HepG2 (cell line): ENCODE measurements at regions not wholly inside any gene's neighbourhood (a gene's known extent, or its start where the extent isn't known, plus 50 kb on each side); places are given as distances from the start of the nearest gene placed in this dataset.

Source experiments
- ATAC-seq: fragments of 200-7000 bp; cut with Tn5 transposase; 3 replicates; pipeline ENCODE4 v1.9.1; 2020; ENCODE audit warnings: mild to moderate bottlenecking, moderate library complexity
- BruUV-seq: library from RNA; stranded (reverse); fragments of 400-500 nt; replicated peaks from 2 replicates; lab custom pipeline; 2021; lab: Mats Ljungman, UMichigan
- CTCF ChIA-PET: fragments of 300-600 bp; formaldehyde crosslinking; extraction: SDS; loops from one replicate; lab custom pipeline; 2021; ENCODE audit warnings: low total read pairs, inconsistent platforms, low intra/inter-chr PET ratio; lab: Yijun Ruan, JAX
- POLR2A ChIA-PET: fragments of 350-600 bp; sonication (Branson Sonifier 250); formaldehyde crosslinking; loops from one replicate; lab custom pipeline; 2020; ENCODE audit warnings: antibody characterized with exemption, inconsistent platforms; lab: Yijun Ruan, JAX
- DNase-seq: peaks from one replicate; pipeline ENCODE4 v3.0.0-alpha.2; 2015; ENCODE audit warnings: low spot score
- FAIRE-seq: peaks from 3 replicates; lab custom pipeline; 2011; peaks lifted over from hg19 to GRCh38; lab: Jason Lieb, UNC
- H2AFZ ChIP-seq: one replicate; pipeline ENCODE4 v1.6.1; 2011; ENCODE audit warnings: low read length, inconsistent platforms
- H3K27ac ChIP-seq: fragments of 300-600 bp; 3 replicates; pipeline ENCODE4 v1.8.0; 2011; ENCODE audit warnings: mixed run types, mild to moderate bottlenecking, mixed read lengths, low read length, inconsistent platforms; ENCODE audit not compliant: insufficient read depth; ENCODE audit errors: extremely low read length
- H3K27me3 ChIP-seq, 2 experiments: fragments of 200-600 bp in 1 of 2; 2 replicates in 1 of 2; 3 replicates in 1 of 2; pipeline versions ENCODE4 v1.6.0 to v1.8.0; 2011; ENCODE audit warnings: low read length in 2 of 2, mild to moderate bottlenecking in 2 of 2, moderate library complexity in 2 of 2, inconsistent platforms in 1 of 2; ENCODE audit not compliant: insufficient read depth in 2 of 2, control insufficient read depth in 1 of 2
- H3K36me3 ChIP-seq, 2 experiments: fragments of 200-600 bp in 1 of 2; replicated peaks in 1 of 2; 2 replicates in 1 of 2; 3 replicates in 1 of 2; pipeline versions ENCODE4 v1.5.1 to v1.8.0; 2011; ENCODE audit warnings: low read length in 2 of 2, inconsistent platforms in 1 of 2; ENCODE audit not compliant: insufficient read depth in 2 of 2, control insufficient read depth in 1 of 2
- H3K4me1 ChIP-seq: 2 replicates; pipeline ENCODE4 v1.5.1; 2012; ENCODE audit warnings: low read length, inconsistent platforms; ENCODE audit not compliant: insufficient read depth
- H3K4me2 ChIP-seq: 2 replicates; pipeline ENCODE4 v1.6.0; 2011; ENCODE audit warnings: low read depth, low read length, inconsistent platforms
- H3K4me3 ChIP-seq, 3 experiments: fragments of 200-600 bp in 1 of 3; sonication (generic), shearing (Covaris generic) in 1 of 3; replicated peaks in 1 of 3; 2 replicates each; pipeline ENCODE4 v1.5.1; 2011 to 2016; ENCODE audit warnings: low read length in 3 of 3, inconsistent platforms in 2 of 3, low read depth in 2 of 3, mild to moderate bottlenecking in 2 of 3, control low read depth in 1 of 3, mixed read lengths in 1 of 3; ENCODE audit not compliant: insufficient read depth in 1 of 3
- H3K79me2 ChIP-seq: one replicate; pipeline ENCODE4 v1.6.1; 2011; ENCODE audit warnings: low read length, inconsistent platforms; ENCODE audit not compliant: insufficient read depth
- H3K9ac ChIP-seq: 2 replicates; pipeline ENCODE4 v1.6.0; 2011; ENCODE audit warnings: mild to moderate bottlenecking, low read depth, low read length, inconsistent platforms; ENCODE audit not compliant: insufficient read depth
- H3K9me3 ChIP-seq: 2 replicates; pipeline ENCODE4 v1.5.1; 2012; ENCODE audit warnings: mild to moderate bottlenecking, low read length
- H4K20me1 ChIP-seq: 2 replicates; pipeline ENCODE4 v1.6.0; 2011; ENCODE audit warnings: inconsistent platforms, mild to moderate bottlenecking, low read length, moderate library complexity; ENCODE audit not compliant: insufficient read depth
- MBNL3 ChIP-seq: fragments of 250-450 bp; sonication (Bioruptor Pico); conservative IDR thresholded peaks from 2 replicates; pipeline ENCODE4 v1.8.0; 2022; ENCODE audit warnings: mild to moderate bottlenecking, inconsistent platforms
- MLLT10 ChIP-seq: sonication (generic); formaldehyde crosslinking; IDR thresholded peaks from 2 replicates; pipeline ENCODE4 v1.4.0; 2020; ENCODE audit warnings: missing genetic modification reagents
- SOX13 ChIP-seq, 3 experiments: fragments of 450-650 bp in 1 of 3; sonication (generic) in 1 of 3; formaldehyde crosslinking in 1 of 3; IDR thresholded peaks in 2 of 3; conservative IDR thresholded peaks in 1 of 3; 2 replicates each; pipeline versions ENCODE4 v1.5.0 to v1.6.1; 2016 to 2020; ENCODE audit warnings: antibody characterized with exemption in 1 of 3, mild to moderate bottlenecking in 1 of 3, missing compliant biosample characterization in 1 of 3, missing genetic modification reagents in 1 of 3, moderate library complexity in 1 of 3
- SP1 ChIP-seq, 2 experiments: fragments of 450-650 bp in 1 of 2; sonication (generic) in 1 of 2; formaldehyde crosslinking in 1 of 2; IDR thresholded peaks; 2 replicates each; pipeline versions ENCODE4 v1.4.0 to v1.6.1; 2016 to 2020; ENCODE audit warnings: missing genetic modification reagents in 1 of 2
- ZBTB38 ChIP-seq: sonication (generic); formaldehyde crosslinking; IDR thresholded peaks from 2 replicates; pipeline ENCODE4 v1.5.1; 2020; ENCODE audit warnings: mild to moderate bottlenecking, missing genetic modification reagents
- ZNF101 ChIP-seq: sonication (generic); formaldehyde crosslinking; IDR thresholded peaks from 2 replicates; pipeline ENCODE4 v1.4.0; 2020; ENCODE audit warnings: mild to moderate bottlenecking, low read depth, missing genetic modification reagents, borderline replicate concordance
- ZNF225 ChIP-seq: sonication (generic); formaldehyde crosslinking; IDR thresholded peaks from 2 replicates; pipeline ENCODE4 v1.4.0; 2020; ENCODE audit warnings: mild to moderate bottlenecking, missing genetic modification reagents
- ZNF253 ChIP-seq: sonication (generic); formaldehyde crosslinking; IDR thresholded peaks from 2 replicates; pipeline ENCODE4 v1.8.0; 2022; ENCODE audit warnings: mild to moderate bottlenecking, missing genetic modification reagents, borderline replicate concordance
- ZNF407 ChIP-seq: sonication (generic); formaldehyde crosslinking; IDR thresholded peaks from one replicate; pipeline ENCODE4 v1.5.1; 2020; ENCODE audit warnings: mild to moderate bottlenecking, missing genetic modification reagents; ENCODE audit errors: not compliant biosample characterization
- ZNF629 ChIP-seq: sonication (generic); formaldehyde crosslinking; conservative IDR thresholded peaks from 2 replicates; pipeline ENCODE4 v1.5.0; 2020; ENCODE audit warnings: missing genetic modification reagents
- ZNF891 ChIP-seq: sonication (generic); formaldehyde crosslinking; IDR thresholded peaks from 2 replicates; pipeline ENCODE4 v1.5.0; 2020; ENCODE audit warnings: mild to moderate bottlenecking, missing genetic modification reagents
- ZSCAN31 ChIP-seq: sonication (generic); formaldehyde crosslinking; IDR thresholded peaks from 2 replicates; pipeline ENCODE4 v1.5.0; 2020; ENCODE audit warnings: low read depth, mild to moderate bottlenecking, missing genetic modification reagents
- WGBS: methylation state at CpG from one replicate; pipeline ENCODE4 v1.1.6; 2017; ENCODE audit warnings: low lambda C conversion rate; 5-methylcytosine and 5-hydroxymethylcytosine counted together
- in situ Hi-C: cut with HindIII; loops from 2 replicates; pipeline ENCODE4 v1.10.0; 2017; ENCODE audit warnings: low pct_unique_long_range_greater_than_20kb; ENCODE audit not compliant: extremely low pct_ligation_motif_present
- intact Hi-C: fragments of 100-400 bp; cut with micrococcal nuclease; formaldehyde crosslinking; loops from one replicate; pipeline ENCODE4 v1.10.0; 2022; ENCODE audit not compliant: unreplicated experiment

GRCh38 chr3:144343777-144344176 is 372.2 kb downstream of the DIPK2A start:
- H3K9me3 ChIP-seq = no peaks in the 10 kb centered on the region
- intact Hi-C loops = no loop called here
- ATAC-seq = no peak
- no peak overlapping the region for H3K4me3 ChIP-seq
- H3K4me2 ChIP-seq = no peak overlapping the region
- no peak overlapping the region for H3K27ac ChIP-seq
- no TSS peak for BruUV-seq
- 31% methylated on average over 7 of the region's 7 CpGs for WGBS
- no peak for FAIRE-seq
- no peaks in the 10 kb centered on the region for H3K36me3 ChIP-seq
- no peaks in the 10 kb centered on the region for H3K79me2 ChIP-seq
- no peak for DNase-seq
- H4K20me1 ChIP-seq = no peaks in the 10 kb centered on the region
- H3K4me1 ChIP-seq = no peaks in the 10 kb centered on the region
- H3K27me3 ChIP-seq = no peaks in the 10 kb centered on the region
- in situ Hi-C loops = no loop called here
- ChIA-PET CTCF (no interaction called here), POLR2A (no interaction called here)
- no peak overlapping the region for H3K9ac ChIP-seq
- H2AFZ ChIP-seq = no peak overlapping the region
- TF ChIP-seq SOX13 (IDR thresholded peaks at IDR 0.05) (no peak), SOX13 (CRISPR knock-in tag; conservative IDR thresholded peaks at IDR 0.05 in 1 of 2, IDR thresholded peaks at IDR 0.05 in 1 of 2) (no peak), ZNF407 (CRISPR knock-in tag) (no peak), ZNF101 (CRISPR knock-in tag) (no peak), ZNF629 (CRISPR knock-in tag) (no peak), ZNF891 (CRISPR knock-in tag) (no peak), ZSCAN31 (CRISPR knock-in tag) (no peak), ZBTB38 (CRISPR knock-in tag) (no peak), MBNL3 (CRISPR knock-in tag) (no peak), MLLT10 (CRISPR knock-in tag) (no peak), ZNF225 (no peak), SP1 (IDR thresholded peaks at IDR 0.05) (no peak), SP1 (CRISPR knock-in tag; IDR thresholded peaks at IDR 0.05) (no peak), ZNF253 (CRISPR knock-in tag) (no peak)
